Hepatocyte (in vitro differentiated cells): ENCODE measurements at regions not wholly inside any gene's neighbourhood (a gene's known extent, or its start where the extent isn't known, plus 50 kb on each side); places are given as distances from the start of the nearest gene placed in this dataset.

ENCODE experiments used
- DNase-seq: peaks from one replicate; pipeline ENCODE4 v3.0.0-alpha.2; 2016; ENCODE audit warnings: low spot score
- H2AFZ ChIP-seq: fragments of 200-600 bp; sonication (generic); 2 replicates; pipeline ENCODE4 v1.6.0; 2016; ENCODE audit warnings: antibody characterized with exemption, mild to moderate bottlenecking
- H3K27ac ChIP-seq: fragments of 200-600 bp; sonication (generic); 2 replicates; pipeline ENCODE4 v1.5.1; 2016; ENCODE audit warnings: mild to moderate bottlenecking
- H3K27me3 ChIP-seq: fragments of 200-600 bp; sonication (generic); 2 replicates; pipeline ENCODE4 v1.6.1; 2016
- H3K36me3 ChIP-seq: fragments of 200-600 bp; sonication (generic); replicated peaks from 2 replicates; pipeline ENCODE4 v1.5.1; 2016; ENCODE audit warnings: low read depth; ENCODE audit not compliant: insufficient read depth
- H3K4me1 ChIP-seq: fragments of 200-600 bp; sonication (generic); 2 replicates; pipeline ENCODE4 v1.5.1; 2016; ENCODE audit warnings: mild to moderate bottlenecking, moderate library complexity; ENCODE audit not compliant: insufficient read depth
- H3K4me2 ChIP-seq: fragments of 200-600 bp; sonication (generic); 2 replicates; pipeline ENCODE4 v1.6.0; 2016
- H3K4me3 ChIP-seq: fragments of 200-600 bp; sonication (generic); 2 replicates; pipeline ENCODE4 v1.5.1; 2016; ENCODE audit warnings: mild to moderate bottlenecking
- H3K79me2 ChIP-seq: fragments of 200-600 bp; sonication (generic); 2 replicates; pipeline ENCODE4 v1.6.0; 2017; ENCODE audit warnings: mild to moderate bottlenecking
- H3K9me2 ChIP-seq: fragments of 200-600 bp; sonication (generic); replicated peaks from 2 replicates; pipeline ENCODE4 v1.6.0; 2017; ENCODE audit warnings: mild to moderate bottlenecking; ENCODE audit not compliant: insufficient read depth
- H3K9me3 ChIP-seq: fragments of 200-600 bp; sonication (generic); 2 replicates; pipeline ENCODE4 v1.5.1; 2016; ENCODE audit warnings: low read depth, mild to moderate bottlenecking
- H4K20me1 ChIP-seq: fragments of 200-600 bp; sonication (generic); 2 replicates; pipeline ENCODE4 v1.6.0; 2016; ENCODE audit warnings: mild to moderate bottlenecking; ENCODE audit not compliant: insufficient read depth, poor library complexity, severe bottlenecking
- CTCF ChIP-seq: fragments of 200-600 bp; sonication (generic); IDR thresholded peaks from 2 replicates; pipeline ENCODE4 v1.5.1; 2016; ENCODE audit warnings: antibody characterized with exemption, mild to moderate bottlenecking; ENCODE audit not compliant: poor library complexity
- EZH2 ChIP-seq: fragments of 200-600 bp; sonication (generic); IDR thresholded peaks from 2 replicates; pipeline ENCODE4 v1.6.1; 2016; ENCODE audit warnings: antibody characterized with exemption, mild to moderate bottlenecking, borderline replicate concordance
- EZH2phosphoT487 ChIP-seq: fragments of 200-600 bp; sonication (generic); IDR thresholded peaks from one replicate; pipeline ENCODE4 v1.6.1; 2018; ENCODE audit warnings: antibody characterized with exemption, mild to moderate bottlenecking, low read depth, moderate library complexity; ENCODE audit not compliant: unreplicated experiment, severe bottlenecking
- WGBS: methylation state at CpG from one replicate; pipeline ENCODE4 v1.1.6; 2016; ENCODE audit warnings: low lambda C conversion rate; ENCODE audit errors: missing lambda C conversion rate; 5-methylcytosine and 5-hydroxymethylcytosine counted together

- Histone ChIP-seq H3K79me2 (no peaks in the 10 kb centered on the region), H3K4me1 (no peaks in the 10 kb centered on the region), H3K27me3 (peaks cover 11% of the 10 kb centered on the region), H3K4me3 (no peak overlapping the region), H4K20me1 (no peaks in the 10 kb centered on the region), H3K9me2 (no peaks in the 10 kb centered on the region), H3K36me3 (no peaks in the 10 kb centered on the region), H2AFZ (no peak overlapping the region), H3K9me3 (no peaks in the 10 kb centered on the region), H3K4me2 (no peak overlapping the region), H3K27ac (no peak overlapping the region)
- 100% methylated on average over 2 of the region's 2 CpGs for WGBS
- no peak for TF ChIP-seq EZH2
- TF ChIP-seq CTCF, result no peak
- TF ChIP-seq EZH2phosphoT487, result no peak
- no peak for DNase-seq
These were observed 74.7 kb upstream of the UNC5B start for GRCh38 chr10:71137701-71138100.

- H3K27me3 ChIP-seq, result peaks cover 11% of the 10 kb centered on the region
- no peak overlapping the region for H3K4me3 ChIP-seq
- H4K20me1 ChIP-seq, result no peaks in the 10 kb centered on the region
- no peaks in the 10 kb centered on the region for H3K9me2 ChIP-seq
- no peak overlapping the region for H3K4me2 ChIP-seq
- DNase-seq, result no peak
- no peaks in the 10 kb centered on the region for H3K9me3 ChIP-seq
- TF ChIP-seq CTCF, result no peak
- TF ChIP-seq EZH2, result no peak
- no peak for TF ChIP-seq EZH2phosphoT487
- no peak overlapping the region for H3K27ac ChIP-seq
- H3K79me2 ChIP-seq, result no peaks in the 10 kb centered on the region
- H3K36me3 ChIP-seq, result no peaks in the 10 kb centered on the region
- no peaks in the 10 kb centered on the region for H3K4me1 ChIP-seq
- no peak overlapping the region for H2AFZ ChIP-seq
- WGBS, result 80% methylated on average over 14 of the region's 14 CpGs
These were observed 74.1 kb upstream of the UNC5B start for GRCh38 chr10:71138166-71138830.

- H4K20me1 ChIP-seq, result no peaks in the 10 kb centered on the region
- no peaks in the 10 kb centered on the region for H3K9me2 ChIP-seq
- H3K9me3 ChIP-seq, result no peaks in the 10 kb centered on the region
- H3K27me3 ChIP-seq, result peaks cover 11% of the 10 kb centered on the region
- H3K4me3 ChIP-seq, result no peak overlapping the region
- 94% methylated on average over 4 of the region's 4 CpGs for WGBS
- H3K4me2 ChIP-seq, result no peak overlapping the region
- H3K4me1 ChIP-seq, result no peaks in the 10 kb centered on the region
- H3K79me2 ChIP-seq, result no peaks in the 10 kb centered on the region
- no peak for DNase-seq
- no peak overlapping the region for H3K27ac ChIP-seq
- H3K36me3 ChIP-seq, result no peaks in the 10 kb centered on the region
- no peak for TF ChIP-seq CTCF
- TF ChIP-seq EZH2, result no peak
- TF ChIP-seq EZH2phosphoT487, result no peak
- H2AFZ ChIP-seq, result no peak overlapping the region
These were observed 70.8 kb upstream of the UNC5B start for GRCh38 chr10:71141528-71141927.
